ENCODE measurements at regions not wholly inside any gene's neighbourhood (a gene's known extent, or its start where the extent isn't known, plus 50 kb on each side); places are given as distances from the start of the nearest gene placed in this dataset.
A peak's percentile ranks its signal among the peaks of the same experiment; 100 is the strongest.

- no peak overlapping the region for H4K8ac ChIP-seq (ENCODE audit: extremely low read depth, insufficient read depth, low read length)
- H3K4ac ChIP-seq (replicated peaks; ENCODE audit: insufficient read length, low read depth, low read length) = no peak overlapping the region
- no peak overlapping the region for H2BK5ac ChIP-seq (ENCODE audit: low read depth, low read length)
- DNase-seq (ENCODE audit: low read depth in 1 of 2, low spot score in 2 of 2) = no peak
- H3K79me1 ChIP-seq (ENCODE audit: low read depth, low read length) = no peaks in the 10 kb centered on the region
- H3K27ac ChIP-seq (ENCODE audit: low read depth, low read length) = no peak overlapping the region
- TF ChIP-seq CEBPB (IDR thresholded peaks at IDR 0.05; ENCODE audit: low read depth, low read length) (no peak), SUZ12 (IDR thresholded peaks at IDR 0.05; ENCODE audit: low read length) (no peak), CBX8 (IDR thresholded peaks at IDR 0.05; ENCODE audit: borderline replicate concordance, low read depth, low read length) (no peak), BACH1 (IDR thresholded peaks at IDR 0.05; ENCODE audit: low read length) (no peak)
- H2BK15ac ChIP-seq (ENCODE audit: low read length) = no peak overlapping the region
- no peak overlapping the region for H3K23ac ChIP-seq (ENCODE audit: insufficient read length)
- POLR2A ChIA-PET (ENCODE audit: partially characterized antibody) = no interaction called here
- H3K4me2 ChIP-seq (ENCODE audit: insufficient read depth in 1 of 2, low read depth in 2 of 2, low read length in 2 of 2) = no peak overlapping the region
- H3K9ac ChIP-seq (replicated peaks in 1 of 4; ENCODE audit: extremely low read depth in 1 of 4, low read depth in 3 of 4, low read length in 3 of 4) = no peak overlapping the region
- H4K91ac ChIP-seq (replicated peaks; ENCODE audit: insufficient read length, low read length) = no peak overlapping the region
- no peak overlapping the region for H4K5ac ChIP-seq (ENCODE audit: insufficient read length, low read depth, low read length)
- H2BK20ac ChIP-seq (ENCODE audit: low read length) = no peak overlapping the region
- FAIRE-seq = no peak
- no peaks in the 10 kb centered on the region for H3K4me1 ChIP-seq (replicated peaks in 1 of 4; ENCODE audit: control insufficient read depth in 3 of 4, insufficient read depth in 4 of 4, low read length in 3 of 4)
- H4K20me1 ChIP-seq (replicated peaks in 1 of 2; ENCODE audit: control insufficient read depth in 1 of 2, insufficient read depth in 2 of 2, low read length in 2 of 2) = no peaks in the 10 kb centered on the region
- no peaks in the 10 kb centered on the region for H3K23me2 ChIP-seq (ENCODE audit: low read depth, low read length)
- H3K27me3 ChIP-seq (replicated peaks in 1 of 4; ENCODE audit: control insufficient read depth in 3 of 4, extremely low read depth in 1 of 4, insufficient read depth in 3 of 4, low read length in 3 of 4) = no peaks in the 10 kb centered on the region
- 0 out of 2 replicates have a peak overlapping the region, but pooled peaks have one; percentile 88 for H2AFZ ChIP-seq (ENCODE audit: low read length)
- H3K14ac ChIP-seq (ENCODE audit: insufficient read length) = no peak overlapping the region
- no peak overlapping the region for H3K4me3 ChIP-seq (ENCODE audit: extremely low read depth in 1 of 4, insufficient read depth in 2 of 4, low read depth in 3 of 4, low read length in 4 of 4)
- H3K56ac ChIP-seq (replicated peaks; ENCODE audit: insufficient read length, low read depth, low read length) = no peak overlapping the region
- H3K9me3 ChIP-seq (ENCODE audit: insufficient read depth in 2 of 2, low read depth in 1 of 2, low read length in 1 of 2) = peaks cover 0 to 3% of the 10 kb centered on the region in 2 experiments; a peak in 1 of 4 replicates
- H2AK5ac ChIP-seq (ENCODE audit: low read depth, low read length) = no peak overlapping the region
- H3K18ac ChIP-seq (ENCODE audit: extremely low read depth, low read length) = no peak overlapping the region
- H3K79me2 ChIP-seq (ENCODE audit: control insufficient read depth in 1 of 2, insufficient read depth in 2 of 2, low read length in 2 of 2) = no peaks in the 10 kb centered on the region
- no peak overlapping the region for H2BK12ac ChIP-seq (ENCODE audit: low read depth, low read length)
- no peaks in the 10 kb centered on the region for H3K36me3 ChIP-seq (ENCODE audit: control insufficient read depth in 2 of 4, insufficient read depth in 4 of 4, low read length in 3 of 4)
- CTCF ChIA-PET (ENCODE audit: partially characterized antibody) = no interaction called here
- 93% methylated on average over 6 of the region's 6 CpGs; no CpG with 5 or more reads in 1 of the 2 experiments for WGBS, 2 experiments (ENCODE audit: extremely low coverage in 1 of 2, insufficient coverage in 1 of 2, insufficient read length in 1 of 2, insufficient replicate concordance in 2 of 2, low coverage in 1 of 2, low lambda C conversion rate in 2 of 2, missing lambda C conversion rate in 1 of 2)
- H2BK120ac ChIP-seq (replicated peaks; ENCODE audit: low read depth, low read length) = no peak overlapping the region
Observed at GRCh38 chr2:33877348-33878016, 278.4 kb upstream of the FAM98A start.

All from H1 (cell line).